ENCODE measurements at regions not wholly inside any gene's neighbourhood (a gene's known extent, or its start where the extent isn't known, plus 50 kb on each side); places are given as distances from the start of the nearest gene placed in this dataset.
"Not testable (repeated sequence)": the region's sequence is repeated elsewhere in the genome, so short reads cannot be mapped to it uniquely, and the experiment has no call there.

- Histone ChIP-seq H3K27me3 (ENCODE audit: control insufficient read depth in 2 of 2, insufficient read depth in 2 of 2, low read length in 2 of 2) (no peaks in the 10 kb centered on the region), H3K27ac (ENCODE audit: low read depth in 1 of 2, low read length in 2 of 2) (no peak overlapping the region), H2AFZ (ENCODE audit: insufficient read depth, low read depth, low read length, poor library complexity, severe bottlenecking) (no peak overlapping the region), H3K9me3 (replicated peaks in 1 of 2; ENCODE audit: control insufficient read depth in 1 of 2, insufficient read depth in 1 of 2, low read length in 2 of 2) (peaks cover 17 to 21% of the 10 kb centered on the region in 2 donors), H3K36me3 (replicated peaks in 1 of 2; ENCODE audit: control insufficient read depth in 1 of 2, insufficient read depth in 2 of 2, low read length in 2 of 2) (no peaks in the 10 kb centered on the region), H3K4me1 (ENCODE audit: control insufficient read depth in 1 of 2, insufficient read depth in 2 of 2, low read length in 2 of 2) (no peaks in the 10 kb centered on the region), H3K4me3 (replicated peaks in 1 of 3; ENCODE audit: low read depth in 2 of 3, low read length in 3 of 3) (no peak overlapping the region), H3K79me2 (ENCODE audit: insufficient read depth, low read length) (no peaks in the 10 kb centered on the region), H4K20me1 (ENCODE audit: insufficient read depth, low read length) (no peaks in the 10 kb centered on the region), H3K4me2 (replicated peaks; ENCODE audit: extremely low read depth, low read length, poor library complexity, severe bottlenecking) (no peak overlapping the region), H3K9ac (ENCODE audit: insufficient read depth, low read length, poor library complexity, severe bottlenecking) (no peak overlapping the region)
- peaks cover 8 to 29% (median 19%) of the 10 kb centered on the region in 7 donors for H3K9me3 Mint-ChIP-seq
- no peak overlapping the region for H3K27ac Mint-ChIP-seq
- intact Hi-C loops (cut with micrococcal nuclease): no loop called here
- H3K36me3 Mint-ChIP-seq: no peaks in the 10 kb centered on the region
- no peaks in the 10 kb centered on the region for H3K4me1 Mint-ChIP-seq
- no peaks in the 10 kb centered on the region for H3K27me3 Mint-ChIP-seq (ENCODE audit: low read depth in 3 of 3)
- DNase-seq: no peak
- no peak overlapping the region for H3K4me3 Mint-ChIP-seq
- TF ChIP-seq, protein P1, sequence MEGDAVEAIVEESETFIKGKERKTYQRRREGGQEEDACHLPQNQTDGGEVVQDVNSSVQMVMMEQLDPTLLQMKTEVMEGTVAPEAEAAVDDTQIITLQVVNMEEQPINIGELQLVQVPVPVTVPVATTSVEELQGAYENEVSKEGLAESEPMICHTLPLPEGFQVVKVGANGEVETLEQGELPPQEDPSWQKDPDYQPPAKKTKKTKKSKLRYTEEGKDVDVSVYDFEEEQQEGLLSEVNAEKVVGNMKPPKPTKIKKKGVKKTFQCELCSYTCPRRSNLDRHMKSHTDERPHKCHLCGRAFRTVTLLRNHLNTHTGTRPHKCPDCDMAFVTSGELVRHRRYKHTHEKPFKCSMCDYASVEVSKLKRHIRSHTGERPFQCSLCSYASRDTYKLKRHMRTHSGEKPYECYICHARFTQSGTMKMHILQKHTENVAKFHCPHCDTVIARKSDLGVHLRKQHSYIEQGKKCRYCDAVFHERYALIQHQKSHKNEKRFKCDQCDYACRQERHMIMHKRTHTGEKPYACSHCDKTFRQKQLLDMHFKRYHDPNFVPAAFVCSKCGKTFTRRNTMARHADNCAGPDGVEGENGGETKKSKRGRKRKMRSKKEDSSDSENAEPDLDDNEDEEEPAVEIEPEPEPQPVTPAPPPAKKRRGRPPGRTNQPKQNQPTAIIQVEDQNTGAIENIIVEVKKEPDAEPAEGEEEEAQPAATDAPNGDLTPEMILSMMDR (IDR thresholded peaks at IDR 0.05): no peak
- no CpG with 5 or more reads among the region's 5 CpGs for WGBS (ENCODE audit: insufficient coverage)
Observed at GRCh38 chr5:123987956-123988355, 476.0 kb downstream of the CSNK1G3 start.

DNA sequence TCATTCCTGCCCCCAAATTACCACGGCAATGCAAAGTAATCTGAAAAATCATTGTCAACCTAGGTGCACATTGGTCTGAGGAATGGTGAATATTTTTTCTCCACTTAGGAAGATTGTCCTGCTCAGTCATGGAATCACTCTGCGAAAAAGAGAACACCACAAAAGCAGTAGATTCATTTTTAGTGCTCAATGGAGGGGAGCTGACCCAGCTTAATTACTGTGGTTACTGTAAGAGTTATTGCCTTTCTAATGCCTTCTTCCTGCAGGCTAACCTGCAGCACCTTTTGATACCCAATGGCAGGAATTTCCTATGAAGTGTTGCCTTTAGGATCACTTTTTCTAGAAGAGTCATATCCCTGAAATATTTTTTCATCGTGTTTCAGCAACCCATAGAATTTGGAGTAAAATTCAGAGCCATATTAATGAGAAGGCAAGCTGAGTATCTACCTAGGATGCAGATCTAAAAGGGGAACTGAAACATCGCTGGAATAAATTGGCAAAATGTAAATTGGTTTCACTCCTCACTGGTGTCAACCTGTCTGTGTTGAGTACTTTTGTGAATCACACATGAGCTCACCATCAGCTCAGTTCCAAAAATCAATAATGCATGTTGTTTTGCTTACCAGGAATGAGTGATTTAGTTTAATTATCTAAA is 464.5 kb downstream of the CSNK1G3 start:
- H3K27me3 ChIP-seq (ENCODE audit: control insufficient read depth in 2 of 2, insufficient read depth in 2 of 2, low read length in 2 of 2): no peaks in the 10 kb centered on the region
- intact Hi-C loops (cut with micrococcal nuclease): no loop called here
- H3K4me1 Mint-ChIP-seq: no peaks in the 10 kb centered on the region
- no peaks in the 10 kb centered on the region for H3K36me3 Mint-ChIP-seq
- H3K4me2 ChIP-seq (replicated peaks; ENCODE audit: extremely low read depth, low read length, poor library complexity, severe bottlenecking): no peak overlapping the region
- peaks cover 0 to 15% (median 4%) of the 10 kb centered on the region in 7 donors for H3K9me3 Mint-ChIP-seq
- H3K9ac ChIP-seq (ENCODE audit: insufficient read depth, low read length, poor library complexity, severe bottlenecking): no peak overlapping the region
- H3K4me1 ChIP-seq (ENCODE audit: control insufficient read depth in 1 of 2, insufficient read depth in 2 of 2, low read length in 2 of 2): no peaks in the 10 kb centered on the region
- no peaks in the 10 kb centered on the region for H3K36me3 ChIP-seq (replicated peaks in 1 of 2; ENCODE audit: control insufficient read depth in 1 of 2, insufficient read depth in 2 of 2, low read length in 2 of 2)
- no peak overlapping the region for H3K27ac ChIP-seq (ENCODE audit: low read depth in 1 of 2, low read length in 2 of 2)
- no peak overlapping the region for H3K27ac Mint-ChIP-seq
- peaks cover 0 to 2% of the 10 kb centered on the region in 2 donors for H3K9me3 ChIP-seq (replicated peaks in 1 of 2; ENCODE audit: control insufficient read depth in 1 of 2, insufficient read depth in 1 of 2, low read length in 2 of 2)
- H4K20me1 ChIP-seq (ENCODE audit: insufficient read depth, low read length): no peaks in the 10 kb centered on the region
- no peaks in the 10 kb centered on the region for H3K79me2 ChIP-seq (ENCODE audit: insufficient read depth, low read length)
- WGBS (ENCODE audit: insufficient coverage): no CpG with 5 or more reads among the region's 4 CpGs
- DNase-seq: no peak
- H3K27me3 Mint-ChIP-seq (ENCODE audit: low read depth in 3 of 3): peaks cover 0 to under 1% (median 0%) of the 10 kb centered on the region in 3 donors
- H2AFZ ChIP-seq (ENCODE audit: insufficient read depth, low read depth, low read length, poor library complexity, severe bottlenecking): no peak overlapping the region
- H3K4me3 ChIP-seq (replicated peaks in 1 of 3; ENCODE audit: low read depth in 2 of 3, low read length in 3 of 3): no peak overlapping the region
- no peak overlapping the region for H3K4me3 Mint-ChIP-seq
- TF ChIP-seq, protein P1 (IDR thresholded peaks at IDR 0.05): no peak

DNA sequence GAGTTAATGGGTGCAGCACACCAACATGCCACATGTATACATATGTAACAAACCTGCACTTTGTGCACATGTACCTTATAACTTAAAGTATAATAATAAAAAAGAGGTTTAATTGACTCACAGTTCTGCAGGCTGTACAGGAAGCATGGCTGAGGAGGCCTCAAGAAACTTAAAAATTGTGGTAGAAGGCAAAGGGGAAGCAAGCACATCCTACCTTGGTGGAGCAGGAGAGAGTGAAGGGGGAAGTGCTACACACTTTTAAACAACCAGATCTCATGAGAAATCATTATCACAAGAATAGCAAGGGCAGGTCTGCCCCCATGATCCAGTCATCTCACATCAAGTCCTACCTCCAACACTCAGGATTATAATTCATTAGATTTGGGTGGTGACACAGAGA is 463.5 kb downstream of the CSNK1G3 start:
- H3K36me3 ChIP-seq (replicated peaks in 1 of 2; ENCODE audit: control insufficient read depth in 1 of 2, insufficient read depth in 2 of 2, low read length in 2 of 2); H3K9me3 ChIP-seq (replicated peaks in 1 of 2; ENCODE audit: control insufficient read depth in 1 of 2, insufficient read depth in 1 of 2, low read length in 2 of 2); H3K9ac ChIP-seq (ENCODE audit: insufficient read depth, low read length, poor library complexity, severe bottlenecking); H3K36me3 Mint-ChIP-seq; H2AFZ ChIP-seq (ENCODE audit: insufficient read depth, low read depth, low read length, poor library complexity, severe bottlenecking); H3K79me2 ChIP-seq (ENCODE audit: insufficient read depth, low read length); H3K4me3 Mint-ChIP-seq; H3K4me3 ChIP-seq (replicated peaks in 1 of 3; ENCODE audit: low read depth in 2 of 3, low read length in 3 of 3); H3K4me1 Mint-ChIP-seq; H3K27me3 ChIP-seq (ENCODE audit: control insufficient read depth in 2 of 2, insufficient read depth in 2 of 2, low read length in 2 of 2); DNase-seq; H3K4me1 ChIP-seq (ENCODE audit: control insufficient read depth in 1 of 2, insufficient read depth in 2 of 2, low read length in 2 of 2); H3K27ac ChIP-seq (ENCODE audit: low read depth in 1 of 2, low read length in 2 of 2); H3K27me3 Mint-ChIP-seq (ENCODE audit: low read depth in 3 of 3); intact Hi-C loops (cut with micrococcal nuclease); H3K27ac Mint-ChIP-seq; H3K4me2 ChIP-seq (replicated peaks; ENCODE audit: extremely low read depth, low read length, poor library complexity, severe bottlenecking); H4K20me1 ChIP-seq (ENCODE audit: insufficient read depth, low read length): not testable (repeated sequence)
- H3K9me3 Mint-ChIP-seq: peaks cover 0 to 18% (median 6%) of the 10 kb centered on the region in 7 donors

All from CD14-positive monocyte (primary cell).